HPDE6-E6E7 (cell line): ENCODE measurements at regions not wholly inside any gene's neighbourhood (a gene's known extent, or its start where the extent isn't known, plus 50 kb on each side); places are given as distances from the start of the nearest gene placed in this dataset.
A peak's percentile ranks its signal among the peaks of the same experiment; 100 is the strongest.
"Not testable (repeated sequence)": the region's sequence is repeated elsewhere in the genome, so short reads cannot be mapped to it uniquely, and the experiment has no call there.

Experiments used
- DNase-seq: peaks from one replicate; pipeline ENCODE4 v3.0.0; 2011; ENCODE audit warnings: missing footprints; ENCODE audit errors: extremely low spot score

DNA sequence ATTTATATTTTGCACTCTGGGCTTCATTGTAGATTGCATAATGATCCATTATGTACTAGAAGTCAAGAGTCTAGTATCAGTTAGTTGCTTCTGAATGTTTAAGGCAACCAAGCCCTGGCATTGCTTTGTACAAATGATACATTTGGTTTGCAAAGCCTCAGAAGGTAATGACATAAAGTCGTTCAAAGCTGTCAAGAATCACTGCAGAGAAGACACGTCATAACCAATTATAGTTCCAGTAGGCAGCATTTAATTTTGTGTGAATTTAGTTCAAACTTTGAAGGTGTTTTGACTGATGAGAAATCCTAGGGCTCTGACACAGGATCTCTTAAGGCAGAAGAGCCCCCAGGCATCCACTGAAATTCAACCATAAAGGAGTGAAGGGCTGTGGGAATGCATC, 163.0 kb upstream of the KRR1 start:
- DNase-seq: no peak

DNA sequence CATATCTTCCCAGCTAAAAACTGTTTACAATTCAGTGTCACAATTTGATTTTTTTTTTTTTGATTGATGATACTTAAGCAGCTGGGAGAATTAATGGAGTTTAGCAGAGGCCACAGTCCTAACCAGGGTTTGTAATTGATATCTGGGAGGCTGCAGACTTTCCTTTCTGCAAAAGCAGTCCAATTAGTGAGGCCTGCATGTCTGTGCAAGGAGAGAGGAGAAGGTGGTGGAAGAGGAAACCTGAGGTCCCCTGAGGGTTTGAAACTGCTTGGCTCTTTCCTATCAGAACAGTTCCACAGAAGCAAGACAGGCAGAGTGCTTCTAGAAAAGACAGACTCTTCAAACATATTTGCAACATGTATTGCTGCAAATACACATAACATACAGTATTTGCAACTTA, 160.8 kb upstream of the KRR1 start:
- DNase-seq: no peak

DNA sequence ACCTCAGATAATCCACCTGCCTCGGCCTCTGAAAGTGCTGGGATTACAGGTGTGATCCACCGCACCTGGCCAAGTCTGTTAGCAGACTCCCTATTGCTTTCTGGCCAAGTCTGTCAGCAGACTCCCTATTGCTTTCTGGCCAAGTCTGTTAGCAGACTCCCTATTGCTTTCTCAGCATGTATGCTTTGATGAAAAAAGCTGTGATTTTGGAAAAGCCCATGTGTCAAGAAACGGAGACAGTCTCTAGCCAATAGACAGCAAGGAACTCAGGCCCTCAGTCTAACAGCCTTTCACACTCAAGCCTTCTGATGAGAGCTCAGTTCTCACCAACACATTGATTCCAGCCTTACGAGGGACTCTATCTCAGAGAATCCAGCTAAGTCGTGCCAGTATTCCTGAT, 158.8 kb upstream of the KRR1 start:
- no peak for DNase-seq

DNA sequence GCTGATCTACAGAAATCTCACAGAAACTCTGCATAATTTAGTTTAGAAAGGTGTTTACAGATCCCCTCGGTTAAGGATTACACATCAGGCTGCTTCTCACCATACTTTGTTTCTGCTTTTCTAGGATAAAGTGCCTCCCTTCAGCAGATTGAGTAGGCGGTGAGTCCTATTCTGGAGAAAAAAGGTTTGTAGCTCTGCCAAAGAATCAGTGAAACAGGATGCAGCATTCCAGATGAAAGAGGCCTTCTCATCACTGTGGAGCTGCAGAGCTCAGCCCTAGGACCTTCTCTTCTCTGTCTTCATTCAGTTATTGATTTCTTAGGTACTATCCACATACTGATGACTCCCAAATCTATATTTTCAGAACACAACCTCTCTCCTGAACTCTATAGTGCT, 155.5 kb upstream of the KRR1 start:
- no peak for DNase-seq

DNA sequence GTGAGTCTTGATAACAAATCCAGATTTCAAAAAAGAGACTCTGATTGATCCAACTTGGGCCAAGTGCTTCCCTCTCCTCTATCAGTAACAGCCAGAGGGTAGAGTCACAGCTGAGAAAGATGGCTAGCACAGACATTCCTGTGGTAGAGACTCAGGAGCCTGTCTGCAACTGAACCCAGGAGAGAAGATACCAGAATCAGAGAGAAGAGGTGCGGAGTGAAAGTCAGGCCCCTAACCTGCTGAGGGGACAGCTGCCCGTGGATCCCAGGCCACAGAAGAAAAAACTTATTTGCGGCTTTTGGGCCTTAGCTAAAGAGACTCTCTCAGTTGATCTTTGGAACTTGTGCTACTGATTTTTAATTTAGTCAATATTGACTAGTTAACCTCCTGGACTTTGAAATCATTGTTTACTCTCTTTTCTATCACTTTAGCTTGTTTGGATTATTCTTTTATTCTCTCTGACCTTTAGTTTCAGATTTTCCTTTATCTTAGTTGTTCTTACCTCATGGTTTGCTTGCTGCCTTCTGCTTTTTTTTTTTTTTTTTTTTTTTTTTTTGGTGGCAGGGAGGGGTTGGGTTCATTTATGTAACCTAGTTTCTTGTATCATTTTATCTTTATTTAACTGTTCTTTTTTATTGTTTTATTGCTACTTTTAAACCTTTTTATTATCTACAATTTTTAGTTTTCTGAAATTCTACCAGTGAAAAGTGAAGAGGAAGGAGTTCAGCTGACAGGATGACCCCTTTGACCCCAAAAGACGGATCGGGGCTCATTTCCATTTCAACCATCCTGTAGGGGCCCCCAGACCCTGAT, 154.9 kb upstream of the KRR1 start:
- no peak for DNase-seq

DNA sequence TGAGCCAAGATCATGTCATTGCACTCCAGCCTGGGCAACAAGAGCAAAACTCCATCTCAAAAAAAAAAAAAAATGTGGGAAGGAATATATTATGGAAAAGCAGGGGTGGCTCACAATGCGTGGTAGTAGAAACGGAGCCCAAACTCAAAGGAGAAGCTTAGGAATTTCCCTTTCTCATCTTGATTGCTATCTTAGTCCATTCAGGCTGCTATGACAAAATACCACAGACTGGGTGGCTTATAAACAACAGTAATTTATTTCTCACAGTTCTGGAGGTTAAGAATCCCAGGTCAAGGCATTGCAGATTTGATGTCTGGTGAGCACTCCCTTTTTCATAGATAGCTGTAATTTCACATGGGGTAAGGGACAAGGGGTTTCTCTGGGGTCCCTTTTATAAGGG, 153.8 kb upstream of the KRR1 start:
- DNase-seq: no peak

DNA sequence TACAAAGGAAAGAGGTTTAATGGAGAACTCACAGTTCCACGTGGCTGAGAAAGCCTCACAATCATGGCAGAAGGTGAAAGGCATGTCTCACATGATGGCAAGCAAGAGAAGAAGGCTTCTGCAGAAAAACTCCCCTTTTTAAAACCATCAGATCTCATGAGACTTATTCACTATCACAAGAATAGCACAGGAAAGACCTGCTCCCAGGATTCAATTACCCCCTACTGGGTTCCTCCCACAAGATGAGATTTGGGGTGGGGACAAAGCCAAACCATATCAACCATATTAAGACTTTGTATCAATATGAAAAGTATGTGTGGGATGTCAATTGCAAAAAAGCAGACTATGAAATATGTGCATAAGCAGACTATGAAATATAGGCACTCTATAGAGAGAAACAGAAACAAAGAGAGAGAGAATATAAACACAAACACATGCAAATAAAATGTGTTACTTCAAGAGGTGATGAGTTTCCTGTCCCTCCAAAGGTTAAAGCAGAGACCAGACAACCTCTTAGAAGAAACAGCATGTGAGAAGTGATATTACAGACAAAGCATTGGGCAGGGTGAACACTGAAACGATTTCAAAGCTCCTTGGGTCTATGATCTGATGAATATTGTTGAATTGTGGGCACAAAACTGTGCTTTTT, 151.2 kb upstream of the KRR1 start:
- no peak for DNase-seq

DNA sequence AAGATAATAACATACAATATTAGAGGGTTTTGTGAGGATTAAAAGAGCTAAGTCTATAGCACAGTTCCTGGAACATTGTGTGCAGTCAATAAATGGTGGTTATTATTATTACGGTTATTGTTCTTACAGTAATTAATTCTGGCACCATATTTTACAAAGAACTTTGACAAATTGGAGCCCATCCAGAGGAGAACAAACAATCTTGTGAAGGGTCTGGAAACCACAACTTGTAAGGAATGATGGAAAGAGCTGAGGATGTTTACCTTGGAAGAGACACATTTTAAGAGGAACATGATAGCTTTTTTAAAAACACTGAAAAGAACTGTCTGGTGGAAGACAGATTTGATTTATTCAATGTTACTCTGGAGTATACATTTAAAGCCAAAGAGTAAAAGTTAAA, 150.5 kb upstream of the KRR1 start:
- DNase-seq: no peak

DNA sequence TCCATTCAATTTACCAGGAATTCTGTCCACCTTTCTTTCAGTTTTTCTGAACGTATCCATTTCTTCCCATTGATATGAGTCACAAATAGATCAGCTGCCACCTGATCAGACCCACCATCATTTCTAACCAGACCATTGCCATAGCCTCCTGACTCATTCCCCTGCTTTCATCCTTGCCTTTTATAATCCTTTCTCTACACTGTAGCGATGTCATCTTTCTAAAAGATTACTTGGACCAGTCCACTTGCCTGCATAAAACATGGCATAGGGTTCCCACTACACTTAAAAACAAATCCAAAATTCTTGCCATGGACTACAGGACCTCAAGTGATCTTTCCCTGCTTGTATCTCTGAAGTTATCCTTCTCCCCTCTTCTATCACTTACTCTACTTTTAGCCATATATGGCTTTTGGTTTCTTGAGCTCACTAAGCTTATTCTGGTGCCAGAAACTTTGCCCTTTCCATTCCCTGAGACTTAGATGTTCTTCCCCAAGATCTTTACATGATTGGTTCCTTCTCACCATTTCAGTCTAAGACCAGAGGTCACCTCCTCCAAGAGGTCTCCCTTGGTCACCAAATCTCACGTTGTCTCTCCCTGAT, 149.5 kb upstream of the KRR1 start:
- DNase-seq: peak; percentile 43

DNA sequence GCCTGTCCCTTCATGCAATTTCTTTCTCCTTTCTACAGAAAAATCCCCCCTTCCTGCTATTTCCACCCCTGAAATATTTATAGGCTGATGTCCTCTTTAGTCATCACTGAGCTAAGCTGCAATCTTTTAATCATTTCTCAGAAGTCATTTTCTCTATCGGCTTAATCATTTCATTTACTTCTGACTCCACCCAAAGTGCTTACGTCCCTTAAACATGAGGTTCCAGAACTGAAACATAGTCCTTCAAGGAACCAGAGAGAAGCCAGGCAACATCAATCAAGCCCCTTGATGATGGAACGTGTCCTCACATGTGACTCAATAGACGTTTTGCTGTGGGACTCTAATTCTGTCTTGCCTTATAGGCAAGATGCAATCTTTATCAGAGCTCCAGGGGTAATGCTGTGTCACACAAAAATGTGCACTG, 148.7 kb upstream of the KRR1 start:
- peak; percentile 23 for DNase-seq

DNA sequence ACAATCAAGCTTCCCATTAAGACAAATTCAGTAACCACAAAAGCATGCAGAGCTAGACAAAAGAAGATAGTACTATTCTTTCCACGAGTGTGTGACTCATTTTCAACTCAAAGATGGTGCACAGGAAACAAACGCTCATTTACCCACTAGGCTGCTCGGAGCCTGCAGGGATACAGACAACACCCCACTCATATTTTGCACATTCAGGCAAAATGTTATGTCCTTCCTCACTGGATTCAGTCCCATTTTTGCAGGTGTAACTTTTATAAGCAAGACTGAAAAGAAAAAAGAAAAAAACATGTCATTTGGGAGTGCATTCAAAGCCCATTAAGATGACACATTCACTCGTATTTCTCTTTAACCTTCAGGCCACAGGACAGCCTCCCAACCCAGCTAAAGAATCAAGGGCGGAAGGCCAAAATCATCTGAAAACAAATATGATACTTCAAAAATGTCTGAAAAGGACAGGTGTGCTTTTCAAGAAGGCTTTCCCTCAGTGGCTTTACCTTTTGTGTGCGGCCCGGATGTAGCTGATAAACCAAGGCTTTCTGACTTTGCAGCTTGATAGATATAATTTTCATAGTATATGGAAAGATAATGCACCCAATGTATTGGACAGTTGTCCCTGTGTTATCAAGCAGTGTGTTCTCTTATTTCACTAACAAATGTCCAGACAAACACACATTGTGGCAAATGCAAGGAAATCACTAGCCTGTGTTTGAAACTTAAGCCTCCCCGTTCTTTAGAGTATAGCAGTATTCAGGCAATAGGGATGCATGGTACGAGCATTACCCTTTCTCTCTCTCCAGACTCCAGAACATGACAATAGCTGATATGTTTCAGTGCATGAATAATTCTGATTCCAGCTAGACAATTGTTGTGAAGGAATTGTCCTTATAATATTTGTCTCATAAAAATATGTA, 147.8 kb upstream of the KRR1 start:
- DNase-seq: peak; percentile 35

DNA sequence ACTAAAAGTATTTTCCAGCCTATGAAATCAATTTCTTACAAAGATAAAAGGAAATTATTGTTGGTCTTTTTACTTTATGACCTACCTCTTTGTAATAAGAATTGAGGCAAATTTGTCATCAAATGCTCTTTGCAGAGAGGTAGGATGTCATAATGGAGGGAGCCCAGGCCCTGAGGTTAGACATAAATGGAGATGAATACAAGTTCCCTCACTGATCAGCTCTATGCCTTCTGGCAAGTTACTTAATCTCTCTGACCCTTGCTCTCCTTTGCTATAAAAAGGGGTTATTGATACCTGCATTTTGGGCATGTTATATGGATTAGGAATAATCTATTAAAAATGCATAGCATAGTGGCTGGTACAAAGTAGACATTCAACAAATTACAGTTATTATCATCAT, 146.9 kb upstream of the KRR1 start:
- DNase-seq: no peak

DNA sequence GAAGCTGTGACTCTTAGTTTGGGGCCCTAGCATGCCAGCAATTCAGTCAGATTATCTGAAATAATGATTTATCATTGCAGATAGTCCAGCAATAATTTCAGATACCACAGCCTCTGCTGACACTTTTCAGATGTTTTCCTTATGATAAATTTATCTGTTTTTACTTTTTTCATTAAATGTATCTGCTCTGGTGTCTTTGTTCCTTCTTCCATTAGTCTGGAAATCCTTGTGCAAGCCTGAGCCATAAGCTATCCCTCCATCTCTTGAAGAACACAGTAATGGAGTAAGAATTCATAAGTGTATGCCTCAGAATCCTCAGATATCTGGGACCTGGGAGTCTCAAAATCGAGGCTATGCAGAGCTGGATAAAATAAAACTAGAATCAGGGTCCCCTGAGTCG, 146.4 kb upstream of the KRR1 start:
- DNase-seq: no peak

DNA sequence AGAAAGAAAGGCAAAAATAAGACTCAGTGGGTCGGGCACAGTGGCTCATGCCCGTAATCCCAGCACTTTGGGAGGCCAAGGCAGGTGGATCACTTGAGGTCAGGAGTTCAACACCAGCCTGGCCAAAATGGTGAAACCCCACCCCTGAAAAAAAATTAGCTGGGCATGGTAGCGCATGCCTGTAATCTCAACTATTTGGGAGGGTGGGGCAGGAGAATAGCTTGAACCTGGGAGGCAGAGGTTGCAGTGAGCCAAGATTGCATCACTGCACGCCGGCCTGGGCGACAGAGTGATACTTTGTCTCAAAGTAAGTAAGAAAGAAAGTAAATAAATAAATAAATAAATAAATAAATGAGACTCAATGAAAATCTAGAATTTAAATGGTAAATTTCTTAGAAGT, 145.9 kb upstream of the KRR1 start:
- DNase-seq: not testable (repeated sequence)

DNA sequence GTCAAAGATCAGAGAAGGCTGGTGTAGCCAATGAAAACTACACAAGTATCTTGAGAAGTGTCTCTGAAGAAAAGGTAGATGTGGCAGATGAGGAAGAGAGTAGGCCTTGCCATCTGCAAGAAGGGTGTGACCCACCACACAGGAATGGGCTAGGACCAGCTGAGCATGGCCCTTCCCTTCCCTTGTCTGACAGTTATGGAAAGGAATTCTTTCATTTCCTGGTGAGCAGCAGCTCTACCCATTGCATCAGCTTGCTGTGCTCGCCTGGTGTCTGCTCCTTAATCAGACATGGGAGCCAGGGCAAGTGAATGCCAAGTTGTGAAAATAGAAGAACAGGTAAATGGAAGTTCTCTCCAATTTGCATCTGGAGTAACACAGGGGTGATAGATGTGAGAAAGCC, 145.2 kb upstream of the KRR1 start:
- DNase-seq: peak; percentile 94

DNA sequence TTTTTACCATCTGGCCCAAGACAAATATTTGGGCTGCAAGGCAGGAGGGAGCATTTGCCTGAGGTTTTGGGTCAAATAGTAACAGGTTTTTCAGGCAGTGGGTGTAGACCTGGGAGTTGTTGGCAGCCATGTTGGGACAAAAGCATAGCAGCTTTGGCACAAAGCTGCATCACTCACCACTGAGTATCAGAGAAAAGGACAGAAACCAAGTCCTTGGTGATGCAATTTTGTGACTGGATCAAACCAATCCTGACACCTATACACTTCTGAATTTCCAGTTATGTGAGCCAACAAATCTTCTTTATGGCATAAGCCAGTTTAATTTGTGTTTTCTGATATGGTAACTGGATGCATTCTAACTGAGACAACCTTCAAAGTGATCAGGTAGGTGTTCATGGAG, 144.8 kb upstream of the KRR1 start:
- no peak for DNase-seq

DNA sequence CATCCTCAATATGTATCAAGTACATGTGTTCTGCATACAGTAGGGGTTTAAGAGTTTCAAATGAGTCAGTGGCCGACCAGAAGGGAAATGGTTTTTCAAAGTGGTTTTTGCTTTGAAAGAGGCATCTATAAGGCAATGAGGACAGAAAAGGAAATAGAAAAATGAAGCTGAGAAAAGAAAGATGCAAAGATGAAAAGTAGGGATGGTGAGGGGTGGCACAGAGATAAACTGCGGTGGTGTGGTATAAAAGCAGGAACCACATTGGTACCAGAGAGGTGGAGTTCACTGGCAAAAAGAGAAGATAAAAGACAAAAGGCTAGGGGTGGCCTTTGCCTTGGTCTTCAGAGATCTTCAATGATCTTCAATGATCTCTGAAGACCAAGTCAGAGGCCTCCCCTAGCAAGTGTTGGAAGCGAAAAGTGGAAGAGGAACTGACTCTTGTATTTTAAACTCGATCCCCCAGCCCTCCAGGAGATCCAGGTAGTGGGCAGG, 144.0 kb upstream of the KRR1 start:
- no peak for DNase-seq

DNA sequence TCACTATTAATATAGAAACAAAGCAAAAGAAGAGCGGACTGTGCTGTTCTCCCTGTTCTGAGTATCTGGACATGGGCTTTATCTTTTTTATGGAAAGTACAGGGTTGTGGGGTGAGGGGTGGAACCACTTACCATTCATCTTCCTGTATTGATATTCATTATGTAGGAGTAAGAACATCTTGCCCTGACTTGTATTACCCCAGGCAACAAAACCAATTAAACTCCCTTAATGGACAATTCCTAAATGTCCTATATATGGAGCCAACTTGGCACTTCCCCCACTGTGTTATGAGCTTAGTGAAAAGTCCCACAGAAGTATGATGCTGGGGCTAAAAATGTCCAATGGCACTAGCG, 139.9 kb upstream of the KRR1 start:
- no peak for DNase-seq

DNA sequence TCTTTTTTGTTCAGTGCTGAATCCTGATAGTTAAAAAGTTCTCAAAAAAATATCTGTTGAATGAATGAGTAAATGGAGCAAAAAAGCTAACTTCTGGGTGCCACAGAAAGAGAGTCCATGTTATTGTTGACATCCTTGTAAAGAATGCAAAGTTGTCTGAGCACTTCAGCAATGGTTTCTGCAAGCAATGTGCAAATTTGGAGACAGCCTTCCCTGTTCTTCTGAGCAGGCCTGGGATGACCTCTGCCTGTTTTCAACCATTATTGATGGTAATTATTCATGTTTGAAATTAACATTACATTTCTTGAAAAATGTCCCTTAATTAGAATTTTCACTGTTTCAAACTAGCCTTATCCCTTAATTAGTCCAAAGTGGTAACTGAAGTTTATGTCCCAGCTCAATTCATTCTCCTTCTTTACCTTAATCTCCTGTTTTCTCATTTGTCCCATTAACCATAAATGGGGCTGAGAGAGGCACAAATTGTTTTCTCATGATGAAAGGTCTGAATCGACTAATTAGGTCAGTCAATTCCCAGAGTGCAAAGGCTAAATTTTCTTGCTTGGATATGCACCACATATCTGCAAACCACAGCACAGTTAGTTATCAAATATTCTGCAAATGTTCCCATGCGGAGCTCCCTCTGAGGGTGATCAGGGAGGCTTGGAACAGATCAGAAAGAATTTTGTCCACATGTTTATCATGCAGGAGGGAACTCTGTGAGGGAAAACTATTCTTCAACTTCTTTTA, 139.4 kb upstream of the KRR1 start:
- no peak for DNase-seq

DNA sequence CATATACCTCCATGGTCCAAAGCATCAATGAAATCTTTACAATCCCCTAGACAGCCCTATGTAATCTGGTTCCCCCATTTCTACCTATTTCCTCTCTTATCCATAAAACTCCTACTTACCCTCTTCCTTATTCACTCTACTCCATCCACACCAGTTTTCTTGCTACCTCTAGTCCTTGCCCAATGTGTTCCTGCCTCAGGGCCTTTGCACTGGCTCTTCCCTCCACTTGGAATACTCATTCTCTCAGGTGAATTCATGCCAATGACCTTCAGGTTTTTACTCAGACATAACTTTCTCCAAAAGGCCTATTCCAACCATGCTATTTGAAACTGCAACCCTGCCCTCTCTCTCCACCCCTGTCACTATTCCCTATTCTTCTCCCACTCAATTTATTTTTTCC, 138.7 kb upstream of the KRR1 start:
- DNase-seq: no peak

DNA sequence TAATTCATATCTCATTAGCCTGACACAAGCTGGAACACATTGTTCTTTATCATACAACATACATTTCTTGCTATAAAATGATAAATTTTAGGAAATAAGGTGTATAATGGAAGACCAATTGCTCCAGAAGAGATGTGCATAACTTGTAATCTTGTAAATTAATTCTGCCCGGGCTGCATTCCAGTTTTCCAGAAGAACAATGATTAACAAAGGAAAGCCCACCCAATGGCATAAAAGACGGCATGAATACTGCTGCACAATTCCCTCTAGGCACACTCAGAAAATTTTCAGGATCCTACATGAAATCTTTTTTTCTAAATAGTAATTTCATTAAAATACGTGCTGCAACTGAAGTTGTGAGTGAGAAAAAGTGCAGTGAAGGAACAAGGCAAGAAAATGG, 137.4 kb upstream of the KRR1 start:
- DNase-seq: no peak
